Ramos (cell line): ENCODE measurements at regions not wholly inside any gene's neighbourhood (a gene's known extent, or its start where the extent isn't known, plus 50 kb on each side); places are given as distances from the start of the nearest gene placed in this dataset.
"Not testable (repeated sequence)": the region's sequence is repeated elsewhere in the genome, so short reads cannot be mapped to it uniquely, and the experiment has no call there.

Experiments
- in situ Hi-C: fragments of 300-500 bp; cut with MboI; formaldehyde crosslinking; loops from one replicate; pipeline ENCODE4 v1.14.3; 2022; ENCODE audit warnings: low sequenced_read_pairs; ENCODE audit not compliant: unreplicated experiment

DNA sequence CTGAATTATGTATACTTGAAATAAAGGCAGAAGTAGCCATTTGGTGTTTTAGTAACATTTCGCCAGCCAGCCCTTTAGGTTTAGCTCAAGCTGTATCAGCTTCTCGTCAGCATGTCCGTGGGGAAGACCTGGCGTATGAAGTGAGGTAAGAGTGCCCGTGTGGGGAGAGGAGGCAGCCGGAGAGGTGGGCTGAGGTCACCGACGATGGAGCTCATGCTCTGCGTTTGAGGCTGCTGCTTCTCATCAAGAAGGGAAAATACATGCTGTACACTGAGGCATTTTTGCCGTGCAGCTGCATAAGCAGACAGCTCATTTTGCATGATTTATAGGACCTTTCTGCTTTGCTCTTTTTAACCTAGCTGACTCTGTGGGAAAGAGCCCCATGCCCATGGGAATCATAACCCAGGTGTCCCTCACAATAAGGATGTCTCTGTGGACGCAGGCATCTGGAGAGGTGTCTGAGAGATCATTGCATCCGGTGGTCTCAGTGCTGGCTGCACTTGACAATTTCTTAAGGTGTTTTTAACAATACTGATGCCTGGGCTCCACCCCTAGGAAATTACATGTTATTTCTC, 179.1 kb downstream of the ABCC12 start:
- in situ Hi-C loops: no loop called here

DNA sequence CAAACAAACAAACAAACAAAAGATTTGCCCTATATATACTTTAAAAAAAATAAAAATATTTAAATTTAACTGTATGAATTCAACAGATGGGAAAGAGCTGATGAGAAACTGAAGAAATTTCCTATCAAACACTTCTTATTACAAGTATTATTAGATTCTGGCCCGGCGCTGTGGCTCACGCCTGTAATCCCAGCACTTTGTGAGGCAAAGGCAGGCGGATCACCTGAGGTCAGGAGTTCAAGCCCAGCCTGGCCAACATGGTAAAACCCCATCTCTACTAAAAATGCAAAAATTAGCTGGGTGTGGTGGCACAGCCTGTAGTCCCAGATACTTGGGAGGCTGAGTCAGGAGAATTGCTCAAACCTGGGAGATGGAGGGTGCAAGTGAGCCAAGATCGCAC, 180.8 kb downstream of the ABCC12 start:
- in situ Hi-C loops: not testable (repeated sequence)

DNA sequence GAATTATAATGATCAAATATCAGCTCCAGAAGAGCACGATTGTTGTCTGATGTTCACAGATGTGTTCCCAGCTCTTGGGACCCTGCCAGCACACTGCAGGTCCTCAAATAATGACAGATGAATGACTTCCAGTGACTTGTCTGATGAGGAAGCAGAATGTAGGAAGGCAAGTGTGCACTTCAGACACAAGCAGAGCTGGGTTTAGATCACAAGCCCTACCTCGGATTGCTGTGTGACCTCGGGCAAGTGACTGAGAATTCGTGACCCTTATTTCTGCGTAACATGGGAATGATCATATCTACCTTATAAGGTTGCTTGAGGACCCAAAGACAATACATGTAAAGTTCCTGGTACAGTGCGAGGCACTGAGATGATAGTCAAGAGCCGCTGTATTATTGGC, 182.2 kb downstream of the ABCC12 start:
- in situ Hi-C loops: no loop called here

DNA sequence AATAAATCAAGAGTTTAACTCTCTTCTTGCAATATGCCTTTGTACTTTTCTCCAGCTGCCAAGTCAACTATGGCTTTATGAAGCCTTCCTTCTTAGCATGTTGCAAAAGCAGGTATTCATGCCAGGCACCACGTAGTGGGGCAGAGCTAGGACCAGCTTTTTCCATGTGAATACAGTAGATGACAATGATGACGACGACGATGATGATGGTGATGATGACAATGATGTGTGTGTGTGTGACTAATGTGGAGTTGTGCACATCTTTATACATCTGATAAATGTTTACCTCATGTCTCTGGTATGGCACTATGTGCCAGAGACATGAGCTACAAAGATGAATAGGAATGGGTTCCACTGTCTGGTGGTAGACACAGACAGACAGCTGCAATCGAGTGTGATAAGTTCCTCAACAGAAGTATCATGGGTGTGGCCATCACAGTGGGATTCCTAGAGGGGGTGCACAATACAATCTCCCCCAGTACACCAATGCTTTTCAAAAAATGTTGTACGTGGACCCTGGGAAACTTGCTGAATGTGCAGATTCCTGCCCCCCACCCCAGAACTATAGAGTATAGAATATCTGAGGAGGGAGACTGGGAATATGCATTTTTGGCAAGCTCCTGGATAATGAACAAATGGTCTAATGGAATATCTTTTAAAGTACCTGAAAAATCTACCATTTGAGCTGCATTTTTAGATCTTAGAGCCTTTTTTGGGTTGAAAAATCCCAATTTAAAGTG, 183.4 kb downstream of the ABCC12 start:
- in situ Hi-C loops: no loop called here

DNA sequence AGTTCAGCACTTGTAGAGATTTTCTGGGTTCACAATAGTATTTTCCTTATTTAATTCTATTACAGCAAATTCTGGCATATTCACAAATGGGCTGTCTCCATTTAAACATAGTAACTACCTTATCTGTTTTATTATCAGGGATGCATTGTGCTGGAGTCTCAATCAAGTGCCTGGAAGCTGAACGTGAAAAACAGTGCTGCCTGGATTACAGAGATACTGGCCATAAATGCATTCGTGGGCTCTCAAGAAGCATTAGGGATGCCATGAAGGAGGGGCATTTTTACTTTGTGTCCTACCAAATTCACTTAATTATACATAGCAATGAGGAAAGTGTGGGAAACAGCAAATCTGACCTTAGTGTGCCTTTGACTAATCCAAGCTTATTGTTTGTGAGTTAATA, 184.6 kb downstream of the ABCC12 start:
- in situ Hi-C loops: no loop called here

DNA sequence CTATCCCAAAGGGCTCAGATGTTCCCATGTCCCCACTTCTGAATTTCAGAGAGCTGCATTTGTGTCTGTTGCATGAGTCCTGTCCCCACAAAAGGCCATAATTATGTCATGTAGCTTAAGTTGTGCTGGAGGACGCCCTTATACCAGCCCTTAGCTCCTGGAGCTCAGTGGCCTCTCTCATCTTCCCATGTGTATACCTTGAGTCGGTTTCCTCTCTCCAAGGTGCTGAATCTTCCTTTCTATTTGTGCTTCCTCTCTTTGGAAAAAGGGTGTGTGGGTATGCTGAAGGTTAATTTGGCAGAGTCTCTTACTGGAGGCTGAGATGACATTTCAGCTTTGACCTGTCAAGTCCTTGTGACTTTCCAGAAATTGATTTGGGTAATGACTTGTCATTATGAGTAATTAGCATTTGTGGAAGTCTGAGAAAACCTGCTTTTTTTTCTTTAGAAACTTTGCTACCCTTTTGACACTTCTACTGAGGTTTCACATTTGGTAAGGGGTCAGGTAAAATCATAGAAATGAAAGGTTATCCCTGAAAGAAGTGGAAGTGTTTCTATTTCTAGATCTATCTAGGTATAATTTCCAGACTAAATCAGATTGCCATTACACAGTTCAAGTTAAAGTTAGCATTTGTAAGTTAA, 185.4 kb downstream of the ABCC12 start:
- in situ Hi-C loops: no loop called here

DNA sequence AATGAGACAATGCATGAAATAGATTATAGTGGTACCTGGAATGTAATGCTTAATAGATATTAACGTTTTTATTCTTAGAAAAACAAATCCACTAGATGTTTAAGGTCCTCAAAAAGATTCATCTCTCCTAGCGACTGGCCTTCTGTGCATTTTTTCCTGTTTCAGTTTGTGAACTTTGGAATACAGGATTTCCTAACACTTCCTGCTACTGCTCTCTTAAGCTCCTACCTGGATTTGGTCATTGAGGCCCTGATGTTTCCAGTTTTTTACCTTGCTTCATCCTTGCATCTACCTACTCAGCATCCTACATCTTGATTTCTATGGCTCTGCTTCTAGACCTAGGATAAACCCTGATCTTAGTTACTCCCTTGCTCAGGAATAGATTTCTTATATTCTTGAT, 188.4 kb downstream of the ABCC12 start:
- in situ Hi-C loops: no loop called here

DNA sequence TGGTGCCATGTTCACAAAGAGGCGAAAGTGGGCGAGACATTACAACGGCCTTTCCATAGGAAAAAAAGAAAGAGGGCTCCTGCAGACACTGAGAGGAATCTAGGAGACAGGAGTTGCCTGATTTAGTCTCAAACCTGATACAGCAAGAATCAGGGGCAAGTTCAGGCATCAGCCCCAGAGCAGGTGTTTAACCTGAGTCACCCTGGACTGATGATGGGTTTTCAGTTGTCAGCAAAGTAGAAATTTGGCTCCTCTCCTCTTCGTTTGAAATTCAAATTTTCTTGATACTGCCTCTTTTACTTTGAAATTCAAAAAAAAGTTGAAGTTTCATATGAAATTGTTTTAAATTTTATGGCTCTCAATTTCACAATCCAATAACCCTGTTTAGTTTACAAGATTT, 189.5 kb downstream of the ABCC12 start:
- in situ Hi-C loops: no loop called here

DNA sequence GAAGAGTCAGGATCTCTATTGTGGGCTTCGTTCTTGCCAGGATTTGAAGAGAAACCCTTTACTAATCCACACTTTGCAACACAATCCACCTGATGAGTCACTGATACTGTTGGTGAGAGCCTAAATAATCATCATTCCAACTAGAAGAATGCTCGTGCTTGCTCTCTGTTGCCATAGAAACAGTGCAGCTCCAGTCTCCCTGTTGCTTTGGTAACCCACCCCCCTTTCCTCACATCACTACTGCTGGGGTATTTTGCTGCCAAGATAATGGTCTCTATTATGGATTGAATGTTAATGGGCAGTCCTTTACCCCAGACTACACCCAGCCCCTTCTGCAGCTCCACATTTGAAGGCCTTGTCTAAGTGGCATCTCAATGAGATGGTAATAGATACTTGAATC, 190.4 kb downstream of the ABCC12 start:
- in situ Hi-C loops: no loop called here

DNA sequence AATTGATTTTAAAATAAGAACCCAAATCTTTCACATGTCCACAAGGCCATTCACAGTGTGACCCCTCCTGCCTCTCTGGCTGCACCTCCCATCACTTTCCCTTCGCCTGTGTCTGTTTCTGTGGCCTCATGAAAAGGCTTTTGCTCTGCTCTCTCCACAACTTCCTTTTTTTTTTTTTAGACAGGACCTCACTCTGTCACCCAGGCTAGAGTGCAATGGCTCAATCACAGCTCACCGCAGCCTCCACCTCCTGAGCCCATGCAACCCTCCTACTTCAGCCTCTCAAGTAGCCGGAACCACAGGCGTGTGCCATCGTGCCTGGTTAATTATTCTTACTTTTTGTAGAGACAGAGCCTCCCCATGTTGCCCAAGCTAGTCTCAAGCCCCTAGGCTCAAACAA, 197.1 kb downstream of the ABCC12 start:
- in situ Hi-C loops: no loop called here

DNA sequence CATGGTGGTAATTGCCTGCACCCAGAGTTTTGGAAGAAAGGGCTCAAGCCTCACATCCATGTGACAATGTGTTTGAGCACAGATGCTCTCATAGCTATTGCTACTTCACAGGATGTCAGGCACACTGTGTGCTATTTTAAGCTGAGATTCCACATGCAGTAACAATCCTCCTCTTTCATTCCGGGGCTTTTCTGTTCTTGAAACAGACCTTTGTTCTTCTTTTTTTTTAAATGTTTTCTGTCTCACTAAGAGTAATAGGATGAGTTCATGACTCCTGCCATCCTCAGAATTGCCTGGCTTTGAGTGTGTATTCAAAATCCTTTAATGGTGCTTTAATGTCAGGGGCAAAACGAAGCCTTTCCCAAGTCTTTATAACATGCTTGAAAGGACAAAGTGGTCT, 198.9 kb downstream of the ABCC12 start:
- in situ Hi-C loops: no loop called here

DNA sequence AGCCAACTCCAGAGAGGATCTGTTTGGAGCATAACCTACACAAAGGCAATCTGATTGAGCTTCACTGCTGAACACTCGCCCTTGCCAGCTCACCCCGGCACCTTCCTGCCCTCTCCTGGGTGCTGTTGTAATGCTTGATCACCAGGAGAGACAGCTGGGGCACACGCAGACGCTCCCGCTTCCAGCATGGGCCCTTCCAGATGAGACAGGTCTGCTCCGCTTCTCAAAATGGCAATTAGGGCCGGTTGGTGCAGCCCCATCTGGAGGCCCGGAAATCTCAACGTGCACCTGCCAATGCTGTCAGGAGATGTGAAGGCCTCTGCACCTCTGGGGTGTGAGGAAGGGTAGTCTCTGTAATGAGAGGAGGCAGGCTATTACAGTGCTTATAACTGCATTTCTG, 206.1 kb downstream of the ABCC12 start:
- in situ Hi-C loops: no loop called here

DNA sequence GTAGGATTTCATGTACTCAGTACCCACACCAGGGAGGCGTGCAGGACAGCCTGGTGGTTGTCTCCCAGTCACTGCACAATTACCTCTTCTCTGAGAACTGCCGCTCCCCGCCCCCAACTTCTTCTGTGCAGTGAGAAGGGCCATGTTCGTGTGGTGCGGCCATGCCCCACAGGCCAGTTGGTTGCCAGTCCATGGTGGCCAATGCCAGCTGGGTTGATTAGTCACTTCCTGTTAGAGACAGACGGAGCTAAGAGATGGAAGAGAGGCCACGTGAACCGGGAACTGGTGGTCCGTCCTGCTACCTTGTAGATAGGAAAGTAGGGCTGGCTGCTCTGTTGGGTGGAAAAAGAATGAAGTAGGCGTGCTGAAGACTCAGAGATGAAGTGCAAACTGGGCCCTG, 206.5 kb downstream of the ABCC12 start:
- in situ Hi-C loops: no loop called here

DNA sequence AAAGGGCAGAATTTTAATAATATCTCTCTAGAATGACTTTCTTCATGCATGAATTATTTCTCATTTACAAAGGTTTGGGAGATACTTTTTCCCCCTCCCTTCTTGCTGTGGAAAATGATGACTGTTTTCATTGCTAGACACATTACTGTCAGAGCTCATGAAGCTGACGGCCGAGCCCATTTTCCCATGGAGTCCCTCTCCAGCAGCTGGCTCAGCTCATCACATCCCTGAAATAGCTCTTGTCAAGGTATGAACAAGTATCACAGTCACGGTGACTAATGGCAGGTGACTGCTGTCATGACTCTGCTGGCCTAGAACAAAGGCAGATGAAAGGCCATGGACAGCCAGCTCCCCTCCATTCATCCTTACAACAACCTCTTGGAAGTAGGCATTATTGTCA, 208.1 kb downstream of the ABCC12 start:
- in situ Hi-C loops: no loop called here

DNA sequence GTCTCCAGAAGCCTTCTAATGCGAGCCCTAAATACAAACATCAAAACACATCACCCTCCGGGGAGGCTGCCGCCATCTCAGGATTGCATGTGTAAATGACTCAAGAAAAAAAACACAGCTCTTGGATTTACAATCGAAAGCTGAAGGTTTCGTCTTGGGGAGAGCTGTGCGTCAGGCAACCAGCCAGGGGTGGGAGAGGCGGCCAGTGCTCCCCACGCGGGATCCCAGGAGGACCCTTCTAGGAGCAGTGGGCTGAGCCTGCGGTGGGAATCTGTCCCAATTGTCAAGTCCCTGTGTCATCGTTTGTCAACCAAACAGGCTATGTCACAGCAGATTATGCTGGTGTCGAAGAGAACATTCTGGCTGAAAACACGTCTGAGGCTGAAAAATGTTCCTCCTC, 209.7 kb downstream of the ABCC12 start:
- in situ Hi-C loops: no loop called here

DNA sequence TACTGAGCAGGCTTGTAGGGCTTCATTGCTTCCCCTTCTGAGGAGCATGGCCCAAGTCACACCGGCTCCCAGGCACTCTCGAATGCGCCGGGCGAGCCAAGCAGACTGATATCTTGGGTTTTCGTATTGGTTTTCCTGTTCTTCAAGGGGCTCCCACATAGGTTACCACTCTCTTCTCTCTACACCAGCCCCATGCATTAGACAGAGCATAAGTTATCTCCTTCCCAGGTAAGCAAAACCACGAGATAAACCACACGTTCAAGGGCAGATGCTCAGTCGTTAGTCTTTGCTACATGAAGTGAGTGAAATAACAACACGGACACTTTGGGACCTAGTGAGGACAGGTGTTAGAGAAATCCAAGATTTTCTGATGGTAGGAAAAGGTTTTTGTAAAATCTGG, 211.2 kb downstream of the ABCC12 start:
- in situ Hi-C loops: no loop called here

DNA sequence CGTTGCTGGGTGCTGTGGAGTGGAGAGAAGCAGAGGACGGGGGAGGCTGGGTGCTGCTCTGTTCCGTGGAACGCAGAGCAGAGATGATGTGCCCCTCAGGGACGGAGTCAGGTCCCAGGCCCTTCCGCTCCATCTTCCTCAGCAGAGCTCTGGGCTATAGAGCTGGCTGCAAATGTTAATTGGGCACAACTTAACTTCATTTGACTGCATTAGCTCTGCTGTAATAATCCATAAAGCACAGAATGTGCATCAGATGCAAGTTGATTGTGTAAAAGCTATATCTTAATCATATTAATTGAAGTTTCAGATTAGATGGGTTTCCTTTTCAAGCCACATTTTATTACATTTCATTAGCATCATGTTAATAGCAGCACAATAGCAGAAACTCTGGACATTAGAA, 212.6 kb downstream of the ABCC12 start:
- in situ Hi-C loops: no loop called here

DNA sequence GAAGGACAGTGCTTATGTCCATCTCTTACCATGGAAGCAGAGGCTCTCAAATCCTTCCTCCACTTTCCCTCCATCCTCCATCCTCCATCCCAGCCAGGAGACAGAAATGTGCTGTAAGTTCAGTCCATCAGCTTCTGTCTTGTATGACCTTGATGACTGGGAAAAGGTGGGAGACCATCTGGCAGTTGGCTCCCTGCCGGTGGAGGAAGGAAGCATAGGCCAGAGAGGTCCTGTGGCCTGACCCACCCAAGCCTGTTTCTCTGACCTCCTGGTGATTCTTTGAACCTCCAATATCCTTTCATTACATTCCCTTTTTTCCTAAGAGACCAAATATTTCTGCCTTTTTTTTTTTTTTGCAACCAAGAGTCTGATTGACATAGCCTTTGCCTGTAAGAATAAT, 215.3 kb downstream of the ABCC12 start:
- in situ Hi-C loops: no loop called here

DNA sequence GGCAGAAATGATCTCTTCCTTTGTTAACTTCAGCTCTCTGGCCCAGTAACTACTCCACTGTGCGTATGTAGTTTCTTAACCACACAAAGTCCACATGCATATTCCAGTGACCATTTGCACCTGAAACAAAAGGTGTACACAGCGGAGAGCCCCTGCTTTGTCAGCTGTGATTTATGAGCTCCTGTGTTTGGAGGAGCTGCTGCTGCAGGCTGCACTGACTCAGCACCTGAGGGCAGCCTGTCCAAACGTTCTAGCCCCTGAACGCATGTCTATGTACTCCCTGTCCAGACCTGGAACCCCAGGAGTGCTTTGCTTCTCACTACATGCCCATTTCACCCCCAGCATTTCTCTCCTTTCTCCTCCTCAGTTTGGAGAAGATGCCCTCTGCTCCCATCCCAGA, 216.1 kb downstream of the ABCC12 start:
- in situ Hi-C loops: no loop called here

DNA sequence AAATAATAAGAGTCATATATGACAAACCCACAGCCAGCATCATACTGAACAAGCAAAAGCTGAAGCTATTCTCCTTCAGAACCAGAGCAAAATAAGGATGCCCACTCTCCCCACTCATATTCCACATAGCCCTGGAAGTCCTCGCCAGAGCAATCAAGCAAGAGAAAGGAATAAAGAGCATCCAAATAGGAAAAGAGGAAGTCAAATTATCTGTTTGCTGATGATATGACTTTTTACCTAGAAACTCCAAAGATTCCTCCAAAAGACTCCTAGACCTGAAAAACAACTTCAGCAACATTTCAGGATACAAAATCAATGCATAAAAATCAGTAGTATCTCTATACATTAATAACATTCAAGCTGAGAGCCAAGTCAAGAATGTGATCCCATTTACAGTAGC, 217.5 kb downstream of the ABCC12 start:
- in situ Hi-C loops: no loop called here

DNA sequence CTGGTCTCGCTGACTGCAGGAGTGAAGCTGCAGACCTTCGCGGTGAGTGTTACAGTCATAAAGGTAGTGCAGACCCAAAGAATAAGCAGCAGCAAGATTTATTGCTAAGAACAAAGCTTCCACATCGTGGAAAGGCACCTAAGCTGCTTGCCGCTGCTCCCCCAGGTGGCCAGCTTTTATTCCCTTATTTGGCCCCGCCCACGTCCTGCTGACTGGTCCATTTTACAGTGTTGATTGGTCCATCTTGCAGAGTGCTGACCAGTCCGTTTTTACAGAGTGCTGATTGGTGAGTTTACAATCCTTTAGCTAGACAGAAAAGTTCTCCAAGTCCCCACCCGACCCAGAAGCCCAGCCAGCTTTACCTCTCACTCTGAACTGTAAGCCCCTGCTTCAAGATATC, 227.8 kb downstream of the ABCC12 start:
- in situ Hi-C loops: no loop called here

DNA sequence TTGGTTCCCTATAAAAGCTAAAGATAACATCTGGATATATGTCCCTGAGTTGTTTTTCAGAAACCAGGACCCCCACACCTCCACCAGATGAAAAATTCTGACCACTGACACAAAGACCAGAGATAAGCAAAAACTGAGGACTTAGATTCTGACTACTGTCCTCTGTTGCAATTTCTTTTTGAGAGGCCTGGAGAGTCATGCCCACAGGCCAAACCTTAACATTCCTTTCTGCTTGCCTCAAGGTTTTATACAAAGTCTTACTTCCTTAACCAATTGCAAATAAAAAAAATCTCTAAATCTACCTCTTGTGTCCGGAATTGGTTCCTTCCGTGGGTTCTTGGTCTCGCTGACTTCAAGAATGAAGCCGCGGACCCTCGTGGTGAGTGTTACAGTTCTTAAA, 228.5 kb downstream of the ABCC12 start:
- in situ Hi-C loops: no loop called here
